SK-N-SH (cell line): ENCODE measurements at regions not wholly inside any gene's neighbourhood (a gene's known extent, or its start where the extent isn't known, plus 50 kb on each side); places are given as distances from the start of the nearest gene placed in this dataset.

Source experiments
- CTCF ChIA-PET: fragments of 300-600, 350-600 bp; formaldehyde crosslinking; extraction: SDS; loops from one replicate; lab custom pipeline; 2021; lab: Yijun Ruan, JAX
- POLR2A ChIA-PET: fragments of 350-600 bp; sonication (Branson Sonifier 250); formaldehyde crosslinking; extraction: SDS; loops from one replicate; lab custom pipeline; 2020; ENCODE audit warnings: antibody characterized with exemption, inconsistent platforms; lab: Yijun Ruan, JAX
- DNase-seq: peaks from one replicate; pipeline ENCODE4 v3.0.0; 2012
- H2AFZ ChIP-seq: fragments of 200-600 bp; sonication (generic); 2 replicates; pipeline ENCODE4 v1.8.1; 2016; ENCODE audit warnings: antibody characterized with exemption, mild to moderate bottlenecking, low read depth
- H3F3A ChIP-seq: fragments of 200-600 bp; sonication (generic); replicated peaks from 2 replicates; pipeline ENCODE3; 2016; ENCODE audit warnings: antibody characterized with exemption, mild to moderate bottlenecking; ENCODE audit not compliant: insufficient read depth
- H3K27ac ChIP-seq, 2 experiments: fragments of 200-500 bp in 1 of 2; fragments of 200-600 bp in 1 of 2; sonication (Bioruptor generic) in 1 of 2; sonication (generic), shearing (Covaris generic) in 1 of 2; 2 replicates each; pipeline versions ENCODE4 v1.5.1 to v1.6.1; 2014 to 2016; ENCODE audit warnings: low read depth in 2 of 2, inconsistent platforms in 1 of 2, low read length in 1 of 2, mild to moderate bottlenecking in 1 of 2, mixed read lengths in 1 of 2
- H3K27me3 ChIP-seq: fragments of 200-600 bp; sonication (generic), shearing (Covaris generic); 2 replicates; pipeline ENCODE4 v1.6.1; 2016; ENCODE audit warnings: mixed run types; ENCODE audit not compliant: insufficient read depth
- H3K36me3 ChIP-seq, 2 experiments: fragments of 200-500 bp in 1 of 2; fragments of 200-600 bp in 1 of 2; sonication (Bioruptor generic) in 1 of 2; sonication (generic) in 1 of 2; replicated peaks in 1 of 2; 2 replicates each; pipeline versions ENCODE3 to v1.5.1; 2014 to 2016; ENCODE audit warnings: low read length in 1 of 2, mild to moderate bottlenecking in 1 of 2; ENCODE audit not compliant: insufficient read depth in 2 of 2, control insufficient read depth in 1 of 2
- H3K4me1 ChIP-seq, 2 experiments: fragments of 200-500 bp in 1 of 2; fragments of 200-600 bp in 1 of 2; sonication (Bioruptor generic) in 1 of 2; sonication (generic), shearing (Covaris generic) in 1 of 2; 2 replicates each; pipeline versions ENCODE4 v1.5.1 to v1.6.1; 2014 to 2016; ENCODE audit warnings: low read depth in 1 of 2, low read length in 1 of 2, mixed run types in 1 of 2; ENCODE audit not compliant: insufficient read depth in 2 of 2, control insufficient read depth in 1 of 2
- H3K4me2 ChIP-seq: fragments of 200-600 bp; sonication (generic), shearing (Covaris generic); 2 replicates; pipeline ENCODE4 v1.6.1; 2017; ENCODE audit warnings: mixed run types
- H3K4me3 ChIP-seq, 2 experiments: fragments of 200-500 bp in 1 of 2; fragments of 200-600 bp in 1 of 2; sonication (Bioruptor generic) in 1 of 2; sonication (generic), shearing (Covaris generic) in 1 of 2; 2 replicates each; pipeline versions ENCODE4 v1.5.1 to v1.8.1; 2014 to 2016; ENCODE audit warnings: low read depth in 2 of 2, inconsistent platforms in 1 of 2, low read length in 1 of 2, mild to moderate bottlenecking in 1 of 2, mixed read lengths in 1 of 2, moderate library complexity in 1 of 2
- H3K79me2 ChIP-seq: fragments of 200-600 bp; sonication (generic); 2 replicates; pipeline ENCODE4 v1.8.1; 2017; ENCODE audit warnings: mild to moderate bottlenecking; ENCODE audit not compliant: insufficient read depth
- H3K9ac ChIP-seq: fragments of 200-600 bp; sonication (generic); 2 replicates; pipeline ENCODE4 v1.6.1; 2017; ENCODE audit warnings: mixed run types
- H3K9me2 ChIP-seq: fragments of 200-600 bp; sonication (generic); 2 replicates; pipeline ENCODE4 v1.6.1; 2017; ENCODE audit warnings: mixed run types
- H3K9me3 ChIP-seq: fragments of 200-600 bp; sonication (generic); 2 replicates; pipeline ENCODE4 v1.6.1; 2017; ENCODE audit warnings: mixed run types, mild to moderate bottlenecking, moderate library complexity
- H4K20me1 ChIP-seq: fragments of 200-600 bp; sonication (generic); 2 replicates; pipeline ENCODE4 v1.6.1; 2017; ENCODE audit warnings: mild to moderate bottlenecking, mixed run types; ENCODE audit not compliant: insufficient read depth
- FOSL2 ChIP-seq: IDR thresholded peaks from 2 replicates; pipeline ENCODE4 v1.4.0; 2012; ENCODE audit warnings: low read depth, mild to moderate bottlenecking, moderate library complexity, borderline replicate concordance
- FOXM1 ChIP-seq: IDR thresholded peaks from 2 replicates; pipeline ENCODE4 v1.4.0; 2012; ENCODE audit warnings: low read depth, mild to moderate bottlenecking
- IRF3 ChIP-seq: fragments of 150-350 bp; IDR thresholded peaks from 2 replicates; pipeline ENCODE4 v1.6.1; 2016; ENCODE audit warnings: mild to moderate bottlenecking, low read depth, low read length
- JUND ChIP-seq: IDR thresholded peaks from 2 replicates; pipeline ENCODE4 v1.4.0; 2012
- NRF1 ChIP-seq: IDR thresholded peaks from 2 replicates; pipeline ENCODE4 v1.6.1; 2012; ENCODE audit warnings: low read depth, mild to moderate bottlenecking, low read length
- POLR2AphosphoS5 ChIP-seq: IDR thresholded peaks from 2 replicates; pipeline ENCODE4 v1.6.1; 2012; ENCODE audit warnings: low read depth, low read length
- RCOR1 ChIP-seq: fragments of 150-350 bp; IDR thresholded peaks from 2 replicates; pipeline ENCODE4 v1.6.1; 2017; ENCODE audit warnings: antibody characterized with exemption, low read length
- REST ChIP-seq: IDR thresholded peaks from 2 replicates; pipeline ENCODE4 v1.6.1; 2012; ENCODE audit warnings: mild to moderate bottlenecking, low read depth, low read length, moderate library complexity
- RXRA ChIP-seq: IDR thresholded peaks from 2 replicates; pipeline ENCODE4 v1.4.0; 2012; ENCODE audit warnings: low read depth, mild to moderate bottlenecking, borderline replicate concordance
- SIN3A ChIP-seq: IDR thresholded peaks from 2 replicates; pipeline ENCODE4 v1.6.1; 2012; ENCODE audit warnings: low read depth, mild to moderate bottlenecking, low read length, moderate library complexity, borderline replicate concordance
- TAF1 ChIP-seq: IDR thresholded peaks from 2 replicates; pipeline ENCODE4 v1.6.1; 2012; ENCODE audit warnings: low read depth, mild to moderate bottlenecking, low read length, moderate library complexity, borderline replicate concordance
- TEAD4 ChIP-seq: IDR thresholded peaks from 2 replicates; pipeline ENCODE4 v1.4.0; 2012; ENCODE audit warnings: mild to moderate bottlenecking, borderline replicate concordance; ENCODE audit not compliant: insufficient read depth
- USF2 ChIP-seq: fragments of 150-350 bp; IDR thresholded peaks from 2 replicates; pipeline ENCODE4 v1.6.1; 2017; ENCODE audit warnings: antibody characterized with exemption, low read length, low read depth, borderline replicate concordance
- WGBS: methylation state at CpG from one replicate; pipeline ENCODE4 v1.1.6; 2017; ENCODE audit warnings: low lambda C conversion rate; 5-methylcytosine and 5-hydroxymethylcytosine counted together
- TF ChIP-seq, protein P1 (sequence below): IDR thresholded peaks from 2 replicates; pipeline ENCODE4 v1.4.0; 2012; ENCODE audit warnings: low read depth, borderline replicate concordance

GRCh38 chr2:14284244-14284643 lies 348.3 kb upstream of the LRATD1 start (continued):
- TF ChIP-seq SIN3A, result no peak

- Histone ChIP-seq H3K27ac (no peak overlapping the region), H3K36me3 (no peaks in the 10 kb centered on the region), H3K9me3 (no peaks in the 10 kb centered on the region), H3F3A (no peaks in the 10 kb centered on the region), H3K79me2 (no peaks in the 10 kb centered on the region), H3K4me3 (no peak overlapping the region), H3K9ac (no peak overlapping the region), H3K4me2 (no peak overlapping the region), H3K9me2 (no peaks in the 10 kb centered on the region), H4K20me1 (no peaks in the 10 kb centered on the region), H2AFZ (no peak overlapping the region), H3K27me3 (no peaks in the 10 kb centered on the region), H3K4me1 (no peaks in the 10 kb centered on the region)
- 4% methylated on average over 1 of the region's 1 CpG for WGBS
- ChIA-PET POLR2A (no interaction called here), CTCF (interaction anchor here (0.9 kb wide), 1 partner anchor 31 kb away, joined by 3 read pairs; no protein-coding TSS in a partner anchor)
- TF ChIP-seq FOXM1, result no peak
- DNase-seq, result no peak
These were observed 346.7 kb upstream of the LRATD1 start for GRCh38 chr2:14285812-14286211.

- H3F3A ChIP-seq, result no peaks in the 10 kb centered on the region
- H3K4me1 ChIP-seq, result peaks cover 0 to 2% of the 10 kb centered on the region in 2 experiments; a peak in 2 of 4 replicates
- no peaks in the 10 kb centered on the region for H4K20me1 ChIP-seq
- no peak overlapping the region for H2AFZ ChIP-seq
- WGBS, result 46% methylated on average over 3 of the region's 3 CpGs
- CTCF ChIA-PET, result no interaction called here
- H3K79me2 ChIP-seq, result no peaks in the 10 kb centered on the region
- H3K9ac ChIP-seq, result no peak overlapping the region
- H3K4me2 ChIP-seq, result no peak overlapping the region
- H3K9me2 ChIP-seq, result no peaks in the 10 kb centered on the region
- H3K36me3 ChIP-seq, result no peaks in the 10 kb centered on the region
- no peak overlapping the region for H3K27ac ChIP-seq
- 0 out of 2 replicates have a peak, but pooled peaks cover 5% of the 10 kb centered on the region for H3K9me3 ChIP-seq
- POLR2A ChIA-PET, result no interaction called here
- no peak for DNase-seq
- H3K4me3 ChIP-seq, result no peak overlapping the region
- no peaks in the 10 kb centered on the region for H3K27me3 ChIP-seq
- no peak for TF ChIP-seq NRF1
- TF ChIP-seq IRF3, result no peak
- TF ChIP-seq, protein P1, sequence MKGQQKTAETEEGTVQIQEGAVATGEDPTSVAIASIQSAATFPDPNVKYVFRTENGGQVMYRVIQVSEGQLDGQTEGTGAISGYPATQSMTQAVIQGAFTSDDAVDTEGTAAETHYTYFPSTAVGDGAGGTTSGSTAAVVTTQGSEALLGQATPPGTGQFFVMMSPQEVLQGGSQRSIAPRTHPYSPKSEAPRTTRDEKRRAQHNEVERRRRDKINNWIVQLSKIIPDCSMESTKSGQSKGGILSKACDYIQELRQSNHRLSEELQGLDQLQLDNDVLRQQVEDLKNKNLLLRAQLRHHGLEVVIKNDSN, result no peak
- TF ChIP-seq FOSL2, result no peak
- TF ChIP-seq REST, result no peak
- TF ChIP-seq JUND, result no peak
- no peak for TF ChIP-seq SIN3A
- TF ChIP-seq RCOR1, result no peak
- no peak for TF ChIP-seq TAF1
- TF ChIP-seq USF2, result no peak
- TF ChIP-seq TEAD4, result no peak
- no peak for TF ChIP-seq RXRA
- TF ChIP-seq POLR2AphosphoS5, result no peak
These were observed 344.5 kb upstream of the LRATD1 start for GRCh38 chr2:14288016-14288415.
